ENCODE measurements at regions not wholly inside any gene's neighbourhood (a gene's known extent, or its start where the extent isn't known, plus 50 kb on each side); places are given as distances from the start of the nearest gene placed in this dataset.

DNA sequence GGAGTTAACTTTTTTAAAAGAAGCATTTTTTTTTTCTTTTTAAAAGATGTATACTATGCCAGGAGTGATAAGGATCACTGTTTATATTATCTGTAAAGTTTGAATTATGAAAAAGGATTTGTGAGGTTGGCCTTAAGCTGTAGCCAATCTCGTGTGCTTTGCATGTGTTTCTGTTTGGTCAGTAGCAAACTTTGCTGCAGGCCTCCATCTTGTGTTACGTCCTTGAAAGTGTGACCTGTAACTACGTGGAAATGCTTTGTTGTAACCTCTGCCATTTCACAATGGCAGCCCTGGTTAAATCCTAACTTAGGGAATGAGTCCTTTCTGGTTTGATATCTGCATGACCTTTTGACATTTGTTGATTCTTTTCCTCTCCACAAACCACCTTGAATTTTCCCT, 1345.6 kb downstream of the NSUN3 start:
- DNase-seq: no peak

DNA sequence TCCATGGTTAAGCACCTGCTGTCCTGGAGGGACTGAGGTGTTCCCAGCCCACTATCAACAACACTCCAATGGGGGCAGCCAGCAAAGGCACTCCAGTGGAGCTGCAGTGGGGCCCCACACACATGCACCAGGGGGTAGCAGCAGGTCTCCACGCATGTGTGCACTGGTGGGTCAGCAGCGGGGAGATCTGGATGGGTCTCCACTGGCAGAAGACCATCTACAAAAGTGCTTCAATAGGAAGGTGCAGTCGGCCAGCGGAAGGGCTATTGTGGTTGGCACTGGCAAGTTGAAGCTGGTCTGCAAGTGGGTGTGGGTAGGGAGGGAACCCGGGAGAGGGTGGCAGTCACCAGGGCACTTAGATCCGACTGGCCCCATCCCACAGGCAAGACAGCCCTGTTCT, 1355.4 kb downstream of the NSUN3 start:
- no peak for DNase-seq

DNA sequence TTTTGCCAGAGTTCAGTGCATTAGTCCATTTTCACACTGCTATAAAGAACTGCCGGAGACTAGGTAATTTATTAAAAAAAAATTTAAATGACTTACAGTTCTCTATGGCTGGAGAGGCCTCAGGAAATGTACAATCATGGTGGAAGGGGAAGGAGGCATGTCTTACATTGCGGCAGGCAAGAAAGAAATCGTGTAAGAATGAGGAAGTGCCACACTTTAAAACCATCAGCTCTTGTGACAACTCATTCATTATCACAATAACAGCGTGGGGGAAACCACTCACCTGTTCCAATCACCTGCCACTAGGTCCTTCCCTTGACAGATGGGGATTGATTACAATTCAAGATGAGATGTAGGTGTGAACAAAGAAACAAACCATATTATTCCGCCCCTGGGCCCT, 1361.4 kb downstream of the NSUN3 start:
- DNase-seq: no peak

DNA sequence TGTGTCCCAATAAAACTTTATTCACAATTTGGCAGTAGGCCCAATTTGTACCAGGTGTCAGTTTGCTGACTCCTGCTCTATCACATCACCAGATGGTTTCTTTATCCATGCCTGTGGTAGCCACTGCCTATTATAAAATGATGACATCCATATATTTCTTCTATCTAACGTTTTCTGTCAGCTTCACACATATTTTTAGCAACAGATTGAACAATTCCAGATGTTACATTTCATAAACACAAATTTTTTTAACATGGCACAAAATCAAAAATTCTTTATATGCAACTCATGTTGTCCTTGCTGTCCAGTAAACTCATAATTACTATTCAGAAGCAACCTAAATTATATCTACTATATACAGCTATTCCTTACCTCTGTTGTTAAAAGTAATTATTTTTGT, 1371.6 kb downstream of the NSUN3 start:
- no peak for DNase-seq

DNA sequence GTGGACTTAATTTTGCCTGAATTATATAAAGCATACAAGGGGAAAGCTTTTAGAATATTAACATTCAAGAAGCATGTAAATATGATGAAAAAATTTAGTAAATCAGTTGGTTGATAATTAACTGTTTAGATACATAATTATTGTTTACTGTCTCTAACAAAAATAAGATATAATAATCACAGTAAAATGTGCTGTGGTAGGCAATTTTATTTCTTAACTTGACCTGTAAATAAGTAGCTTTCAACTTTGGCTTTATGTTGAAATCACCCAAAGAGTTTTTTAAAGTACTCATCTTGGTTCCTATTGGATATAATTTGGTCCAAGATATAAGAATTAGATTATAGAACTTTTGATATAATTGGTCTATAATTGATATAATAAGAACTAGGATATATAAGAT, 1374.5 kb downstream of the NSUN3 start:
- DNase-seq: no peak

DNA sequence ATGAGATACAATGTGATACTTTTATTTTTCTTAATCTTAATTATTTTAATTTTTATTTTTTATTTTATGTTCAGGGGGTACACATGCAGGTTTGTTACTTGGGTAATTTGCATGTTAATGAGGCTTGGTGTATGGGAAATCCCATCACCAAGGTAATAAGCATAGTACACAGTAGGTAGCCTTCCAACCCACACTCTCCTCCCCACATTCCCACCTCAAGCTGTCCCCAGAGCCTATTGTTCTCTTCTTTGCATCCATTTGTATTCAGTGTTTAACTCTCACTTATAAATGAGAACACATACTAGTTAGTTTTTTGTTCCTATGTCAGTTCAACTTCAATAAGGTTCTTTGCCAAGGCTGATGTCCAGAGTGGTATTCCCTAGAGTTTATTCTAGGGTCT, 1375.4 kb downstream of the NSUN3 start:
- no peak for DNase-seq

DNA sequence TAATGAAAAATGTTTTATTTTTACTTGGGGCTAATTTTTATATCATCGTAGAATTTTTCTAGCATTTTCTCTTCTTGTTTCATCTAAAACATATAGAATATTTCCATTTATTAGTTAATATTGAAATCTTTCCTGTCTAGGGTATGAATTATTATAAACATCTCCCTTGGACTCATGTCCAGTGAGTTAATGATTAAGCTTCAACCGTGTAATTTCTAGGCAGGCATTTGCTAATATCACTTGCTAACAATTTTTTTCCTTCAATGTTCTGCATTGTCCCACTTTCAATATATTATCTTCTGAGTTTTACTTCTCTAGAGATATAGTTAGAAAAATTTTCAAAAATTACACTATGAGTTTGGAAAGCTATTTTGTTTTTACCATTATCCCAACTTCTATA, 1371.6 kb upstream of the EPHA6 start:
- DNase-seq: no peak

DNA sequence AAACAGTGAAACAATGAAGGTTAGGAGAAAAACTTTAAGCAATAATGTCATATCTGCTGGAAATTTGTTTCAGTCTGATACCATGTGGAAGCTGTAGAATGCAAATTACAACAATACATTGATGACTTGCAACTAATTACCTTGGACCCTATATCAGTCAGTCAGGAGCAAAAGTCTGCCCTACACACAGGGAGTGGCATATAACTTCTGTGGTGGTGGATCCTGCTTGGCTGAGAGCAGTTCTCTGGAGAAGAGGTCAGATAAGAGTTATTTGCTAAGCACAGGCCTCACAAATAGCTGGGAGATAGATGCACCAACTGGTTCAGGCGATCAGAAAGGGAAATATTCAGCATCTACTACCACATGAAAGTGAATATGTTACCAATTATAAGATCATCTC, 1364.6 kb upstream of the EPHA6 start:
- no peak for DNase-seq

DNA sequence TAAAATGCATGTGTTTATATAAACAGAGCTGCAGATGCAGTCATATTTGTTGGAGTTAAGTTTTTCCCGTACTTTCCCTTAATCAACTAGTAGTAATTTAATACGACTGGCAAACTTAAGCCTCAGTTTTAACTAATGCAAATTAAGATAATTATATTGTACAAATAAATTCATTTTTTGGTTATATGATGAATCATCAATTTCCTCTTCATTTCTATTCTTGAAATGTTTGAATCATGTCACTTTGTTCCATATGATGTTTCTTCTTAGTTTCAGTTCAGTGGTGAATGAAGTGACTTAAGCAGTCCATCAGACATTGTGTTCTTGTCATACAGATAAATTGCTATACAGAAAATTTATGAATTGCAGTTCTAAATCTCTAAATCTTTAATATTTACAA, 1361.2 kb upstream of the EPHA6 start:
- no peak for DNase-seq

DNA sequence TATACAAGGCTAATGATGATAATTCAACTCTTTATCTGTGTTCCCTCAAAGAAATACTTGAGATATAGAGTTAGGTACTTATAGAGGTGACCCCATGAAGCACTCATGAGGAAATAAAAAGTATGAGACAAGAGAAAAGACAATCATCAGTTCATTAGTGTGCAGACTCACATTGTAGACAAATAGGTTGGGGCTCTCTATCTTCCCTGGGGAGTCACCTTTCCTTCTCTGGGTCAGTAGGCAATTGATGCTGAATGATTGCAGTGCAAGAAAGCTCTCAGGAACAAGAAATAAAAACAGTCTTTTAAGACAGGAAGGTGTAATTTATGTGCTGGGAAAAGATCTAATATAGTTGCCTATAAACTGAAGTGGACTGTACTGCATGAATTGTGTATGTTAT, 1357.6 kb upstream of the EPHA6 start:
- DNase-seq: no peak

DNA sequence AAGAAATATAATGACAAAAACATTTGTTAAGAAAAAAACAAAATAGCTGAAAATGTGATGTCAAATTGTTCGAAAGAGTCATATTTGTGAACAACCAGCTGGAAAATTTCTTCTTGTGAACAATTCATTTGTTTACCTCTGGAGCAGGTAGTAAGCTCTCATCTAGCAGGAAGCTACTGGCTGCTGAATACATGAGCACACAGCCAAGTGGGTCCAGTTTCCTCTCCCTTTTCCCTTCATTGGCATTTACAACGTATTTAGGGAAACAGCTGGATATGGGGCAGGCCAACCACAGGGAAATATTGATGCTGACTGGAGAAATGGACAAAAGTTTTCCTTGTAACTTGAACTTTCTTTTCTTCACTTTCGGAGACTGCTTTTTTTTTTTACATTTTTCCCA, 1354.7 kb upstream of the EPHA6 start:
- no peak for DNase-seq

DNA sequence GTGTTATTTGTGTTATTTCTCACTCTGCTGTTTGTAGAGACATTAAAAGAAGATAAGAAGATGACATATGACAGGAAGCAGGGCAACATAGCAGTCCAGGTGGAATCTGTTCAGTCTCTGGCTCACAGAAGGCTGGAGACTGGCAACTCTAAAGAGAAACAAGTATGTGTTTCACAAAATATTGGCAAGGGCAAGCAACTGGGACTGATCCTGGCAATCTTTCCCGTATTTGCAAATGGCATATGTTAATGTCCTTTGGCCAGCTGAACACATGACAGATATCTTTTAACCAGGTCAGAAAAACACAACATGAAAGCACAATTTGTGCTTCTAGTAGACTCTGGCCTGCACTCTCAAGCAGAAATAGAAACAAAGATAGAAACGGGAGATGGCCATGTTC, 1354.1 kb upstream of the EPHA6 start:
- DNase-seq: no peak

DNA sequence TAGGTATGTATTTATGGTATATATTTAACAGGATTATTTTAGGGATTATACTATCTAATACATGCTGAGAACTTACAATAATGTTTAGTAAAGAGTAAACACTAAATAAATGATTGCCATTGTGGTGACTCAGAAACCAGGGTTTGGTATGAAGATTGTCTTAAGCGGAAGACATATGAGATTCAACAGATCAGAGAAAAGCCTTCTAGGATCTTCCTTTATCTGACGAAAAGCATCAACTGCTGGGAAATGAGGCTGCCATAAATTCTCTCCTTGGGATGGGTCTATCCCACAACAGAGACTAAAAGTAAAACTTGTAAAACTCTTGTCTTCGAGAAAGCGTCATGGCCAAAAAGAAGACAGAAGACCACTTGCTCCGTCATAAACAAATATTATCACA, 1352.2 kb upstream of the EPHA6 start:
- DNase-seq: no peak

DNA sequence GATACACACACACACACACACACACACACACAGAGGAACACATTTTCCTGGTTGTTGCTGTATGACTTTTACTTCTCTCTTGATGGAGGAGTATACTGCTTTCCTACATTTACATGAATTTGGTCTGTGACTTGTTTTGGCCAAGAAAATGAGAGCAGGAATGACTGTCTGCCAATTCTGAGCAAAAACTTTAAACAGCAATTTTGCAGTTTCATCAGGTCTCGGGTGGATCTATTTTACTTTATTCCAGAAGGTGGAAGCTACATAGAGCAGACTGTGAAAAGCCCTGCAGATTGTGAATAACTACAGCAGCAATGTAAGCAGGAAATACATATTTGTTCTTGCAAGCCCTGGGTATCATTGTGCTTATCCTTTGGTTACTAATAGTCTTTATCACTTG, 1350.0 kb upstream of the EPHA6 start:
- DNase-seq: no peak

DNA sequence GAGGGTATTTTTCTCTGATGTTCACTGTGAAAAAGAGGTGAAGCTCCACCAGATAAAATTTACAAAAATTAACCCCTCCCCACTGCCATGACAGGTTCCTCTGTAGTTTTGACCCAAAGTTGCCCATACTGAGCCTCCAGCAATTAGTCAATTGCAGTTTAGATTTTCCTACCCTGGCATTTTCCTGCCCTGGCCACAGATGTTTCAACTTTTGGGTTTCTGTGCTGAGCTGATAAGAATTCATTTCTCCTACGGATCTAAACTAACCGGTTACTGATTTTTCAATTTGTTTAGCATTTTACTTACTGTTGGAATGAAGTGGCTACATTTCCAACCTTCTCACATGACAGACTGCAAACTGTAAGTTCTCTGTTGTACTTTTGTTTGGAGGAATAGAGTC, 1346.1 kb upstream of the EPHA6 start:
- no peak for DNase-seq

DNA sequence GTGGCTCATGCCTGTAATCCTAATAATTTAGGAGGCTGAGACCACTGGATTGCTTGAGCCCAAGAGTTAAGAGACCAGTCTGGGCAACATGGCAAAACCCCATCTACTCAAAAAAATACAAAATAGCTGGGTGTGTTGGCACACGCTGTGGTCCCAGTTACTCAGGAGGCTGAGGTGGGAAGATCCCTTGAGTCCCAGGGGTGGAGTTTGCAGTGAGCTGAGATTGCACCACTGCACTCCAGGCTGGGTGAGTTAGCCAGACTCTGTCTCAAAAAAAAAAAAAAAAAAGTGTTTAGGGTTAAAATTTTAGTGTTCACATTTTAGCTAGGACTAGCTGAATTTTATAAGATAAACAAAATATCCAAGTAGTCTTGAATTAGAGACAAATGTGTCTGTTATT, 1340.1 kb upstream of the EPHA6 start:
- no peak for DNase-seq

DNA sequence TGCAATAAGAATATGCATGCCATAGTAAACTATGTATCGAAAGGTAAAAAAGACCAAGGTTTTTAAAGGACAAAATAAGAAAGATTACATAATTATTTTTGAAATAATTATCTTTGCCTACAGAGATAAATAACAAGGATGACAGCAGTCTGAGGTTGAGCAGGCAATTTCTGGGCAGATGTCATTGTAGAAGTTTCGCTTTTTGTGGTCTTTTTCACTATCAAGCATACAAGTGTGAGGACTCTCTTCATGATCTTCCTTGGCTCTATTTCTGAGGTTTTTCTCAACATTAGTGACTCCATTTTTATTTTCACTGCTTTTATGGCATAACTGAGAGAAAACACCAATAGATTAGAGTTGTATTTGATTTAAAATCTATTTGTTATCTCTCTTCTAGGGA, 1337.9 kb upstream of the EPHA6 start:
- no peak for DNase-seq

DNA sequence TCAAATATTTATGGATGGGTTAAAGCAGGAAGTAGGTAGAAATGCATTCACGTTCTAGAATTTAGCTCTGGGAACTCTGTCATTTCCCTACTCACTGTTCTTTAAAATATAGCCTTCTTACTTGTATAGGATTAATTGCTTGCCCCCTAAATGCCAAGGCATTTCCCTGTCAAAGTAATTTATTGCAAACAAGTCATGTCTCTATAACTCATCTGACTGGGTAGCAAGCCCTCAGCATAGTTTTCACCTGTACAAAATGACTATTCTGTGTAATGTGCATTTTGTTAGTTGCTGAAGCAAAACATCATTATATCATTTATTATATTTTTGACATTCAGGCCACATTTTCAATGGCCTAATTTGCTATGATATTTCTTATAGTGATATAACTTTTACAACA, 1308.2 kb upstream of the EPHA6 start:
- no peak for DNase-seq

DNA sequence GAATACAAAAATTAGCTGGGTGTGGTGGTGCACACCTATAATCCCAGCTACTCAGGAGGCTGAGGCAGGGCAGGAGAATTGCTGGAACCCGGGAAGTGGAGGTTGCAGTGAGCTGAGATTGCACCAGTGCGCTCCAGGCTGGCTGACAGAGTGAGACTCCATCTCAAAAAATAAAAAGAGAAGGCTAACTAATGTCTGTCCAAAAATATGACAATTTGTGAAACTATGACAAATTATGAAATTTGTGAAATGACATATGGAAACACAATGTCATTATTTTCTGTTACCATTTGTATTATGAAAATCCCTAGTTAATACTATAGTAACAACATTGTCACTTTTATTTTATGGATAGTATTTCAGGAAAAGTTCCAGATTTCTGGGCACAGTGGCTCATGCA, 1306.3 kb upstream of the EPHA6 start:
- DNase-seq: no peak

DNA sequence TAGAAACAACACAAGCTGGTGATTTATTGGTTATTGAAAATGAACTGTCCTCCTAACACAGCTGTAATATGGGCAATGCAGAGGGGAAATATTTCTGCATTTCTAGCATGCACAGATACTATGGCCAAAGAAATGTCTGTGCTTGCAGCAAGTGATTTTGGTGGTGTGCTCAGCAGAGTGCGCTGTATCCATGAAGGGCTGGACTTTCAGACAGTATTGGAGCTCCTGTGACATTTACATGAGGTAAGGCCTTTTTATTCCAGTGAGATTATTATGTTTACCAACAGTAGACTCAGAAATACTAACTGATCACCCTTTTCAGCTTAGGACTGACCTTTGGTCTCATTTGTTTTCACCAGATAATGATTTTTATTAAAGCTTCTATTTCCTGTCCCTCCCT, 1302.6 kb upstream of the EPHA6 start:
- DNase-seq: no peak

DNA sequence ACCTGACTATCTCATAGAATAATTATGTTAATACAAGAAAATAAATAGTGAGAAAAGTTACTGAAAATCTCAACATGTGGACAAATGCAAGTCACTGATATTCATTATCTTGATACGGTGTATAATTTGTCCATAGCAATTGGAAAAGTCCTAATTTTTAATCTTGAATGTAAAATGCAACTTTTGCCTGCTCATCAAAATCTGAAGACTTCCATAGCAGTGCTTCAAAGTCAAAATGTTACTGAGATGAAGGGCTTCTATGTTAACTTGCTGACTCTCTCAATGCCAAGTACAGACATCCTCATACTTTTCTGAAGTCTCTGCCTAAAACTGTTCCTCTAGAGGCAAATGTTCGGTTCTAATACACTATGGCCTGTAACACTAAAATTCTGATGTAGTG, 1300.1 kb upstream of the EPHA6 start:
- no peak for DNase-seq

DNA sequence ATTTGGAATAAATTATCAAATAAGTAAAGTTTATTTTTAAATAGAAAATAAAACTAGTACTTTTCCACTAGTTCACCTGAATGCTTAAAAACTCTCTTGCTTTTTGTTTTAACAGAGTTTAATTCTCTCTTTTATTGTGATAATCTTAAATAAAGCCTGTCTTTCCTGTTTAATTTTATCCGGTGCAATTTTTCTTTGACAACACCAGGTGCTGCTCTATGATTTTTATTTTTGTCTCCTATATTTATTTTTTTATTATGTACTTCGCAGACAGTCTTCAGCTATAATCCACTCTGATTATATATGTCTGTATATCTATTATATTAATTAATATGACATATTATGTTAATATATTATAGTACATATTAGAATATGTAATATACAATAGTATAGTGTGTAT, 1293.0 kb upstream of the EPHA6 start:
- DNase-seq: no peak

DNA sequence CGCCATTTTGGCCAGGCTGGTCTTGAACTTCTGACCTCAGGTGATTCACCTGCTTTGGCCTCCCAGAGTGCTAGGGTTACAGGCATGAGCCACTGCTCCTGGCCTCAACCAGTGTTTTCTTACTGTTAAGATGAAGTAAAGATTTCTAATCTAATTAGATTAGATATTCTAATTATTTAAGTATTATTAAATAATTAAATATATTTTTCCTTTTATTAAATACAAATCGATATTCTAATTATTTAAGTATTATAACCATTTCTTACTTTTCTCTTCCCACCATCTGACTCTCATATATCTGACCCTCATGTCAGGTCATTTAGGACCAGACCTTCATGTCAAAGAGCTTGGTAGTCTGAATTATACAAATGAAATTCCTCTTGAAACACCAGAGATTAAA, 1291.9 kb upstream of the EPHA6 start:
- no peak for DNase-seq

DNA sequence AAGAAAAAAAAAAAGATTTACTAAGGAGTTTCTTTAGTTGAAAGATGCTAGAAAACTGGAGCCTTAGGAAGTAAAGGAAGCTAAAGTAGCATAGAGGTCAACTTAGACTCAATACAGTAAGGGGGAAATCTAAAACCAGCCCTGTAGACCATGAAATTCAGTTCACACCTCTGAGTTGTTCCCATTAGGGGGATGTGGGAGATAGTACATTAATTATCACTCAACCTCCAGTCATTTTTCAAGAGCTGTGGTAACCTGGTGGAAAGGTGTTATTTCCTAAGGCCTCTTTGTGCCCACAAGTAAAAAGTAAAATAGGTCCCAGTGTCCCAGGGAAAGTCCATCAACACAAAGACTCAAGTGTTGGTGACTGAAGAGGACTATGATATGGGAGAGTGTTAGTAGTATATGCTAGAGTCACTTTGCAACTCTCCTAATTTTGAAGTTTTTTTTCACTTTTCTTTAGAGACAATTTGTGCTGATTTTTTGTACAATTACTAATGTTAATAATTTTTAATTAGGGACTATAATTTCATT, 1274.4 kb upstream of the EPHA6 start:
- no peak for DNase-seq

DNA sequence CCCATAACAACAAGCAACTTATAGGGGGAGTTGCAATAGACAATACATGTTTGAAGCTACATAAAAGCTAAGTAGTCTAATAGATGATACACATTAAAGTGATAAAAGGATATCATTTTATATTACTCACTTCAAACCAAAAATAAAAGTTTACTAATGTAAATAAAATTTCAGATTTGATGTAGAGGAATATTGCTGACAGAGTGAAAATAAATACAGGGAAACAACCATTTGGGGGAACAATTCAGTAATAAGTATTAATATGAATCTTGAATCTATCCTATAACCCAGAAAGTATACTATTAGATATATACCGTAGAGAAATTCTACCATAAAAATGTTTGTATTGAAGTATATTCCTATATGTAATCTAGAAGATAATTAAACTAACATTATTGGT, 1248.9 kb upstream of the EPHA6 start:
- no peak for DNase-seq

DNA sequence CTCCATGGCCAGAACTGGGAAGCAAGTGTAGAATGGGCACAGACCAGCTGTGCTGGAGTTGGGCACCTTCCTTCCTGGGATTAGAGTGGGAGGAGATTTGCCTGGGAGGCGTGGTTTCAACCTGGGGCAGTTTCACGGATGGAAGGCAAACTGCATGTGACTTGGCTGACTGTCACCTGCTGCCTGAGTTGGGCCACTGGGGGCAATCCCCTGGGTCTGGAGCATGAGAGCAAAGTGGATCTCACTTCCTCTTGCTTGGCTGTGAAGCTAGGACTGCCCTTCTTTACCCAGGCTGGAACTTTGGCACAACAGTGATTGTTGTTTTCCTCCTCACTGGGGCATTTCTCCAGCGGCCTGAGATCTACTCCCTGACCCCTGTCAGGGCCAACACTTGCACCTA, 1247.0 kb upstream of the EPHA6 start:
- DNase-seq: no peak

All from GF-D8 (cell line).